ENCODE measurements at regions not wholly inside any gene's neighbourhood (a gene's known extent, or its start where the extent isn't known, plus 50 kb on each side); places are given as distances from the start of the nearest gene placed in this dataset.

- no peaks in the 10 kb centered on the region for H3K9me3 ChIP-seq
- intact Hi-C loops (cut with DNase I) = no loop called here
- H3K36me3 ChIP-seq = no peaks in the 10 kb centered on the region
- H3K4me1 ChIP-seq = no peaks in the 10 kb centered on the region
- H3K4me3 ChIP-seq = no peak overlapping the region
- no peak overlapping the region for H3K27ac ChIP-seq
- DNase-seq (no peak), ATAC-seq (no peak)
- TF ChIP-seq, protein P1, sequence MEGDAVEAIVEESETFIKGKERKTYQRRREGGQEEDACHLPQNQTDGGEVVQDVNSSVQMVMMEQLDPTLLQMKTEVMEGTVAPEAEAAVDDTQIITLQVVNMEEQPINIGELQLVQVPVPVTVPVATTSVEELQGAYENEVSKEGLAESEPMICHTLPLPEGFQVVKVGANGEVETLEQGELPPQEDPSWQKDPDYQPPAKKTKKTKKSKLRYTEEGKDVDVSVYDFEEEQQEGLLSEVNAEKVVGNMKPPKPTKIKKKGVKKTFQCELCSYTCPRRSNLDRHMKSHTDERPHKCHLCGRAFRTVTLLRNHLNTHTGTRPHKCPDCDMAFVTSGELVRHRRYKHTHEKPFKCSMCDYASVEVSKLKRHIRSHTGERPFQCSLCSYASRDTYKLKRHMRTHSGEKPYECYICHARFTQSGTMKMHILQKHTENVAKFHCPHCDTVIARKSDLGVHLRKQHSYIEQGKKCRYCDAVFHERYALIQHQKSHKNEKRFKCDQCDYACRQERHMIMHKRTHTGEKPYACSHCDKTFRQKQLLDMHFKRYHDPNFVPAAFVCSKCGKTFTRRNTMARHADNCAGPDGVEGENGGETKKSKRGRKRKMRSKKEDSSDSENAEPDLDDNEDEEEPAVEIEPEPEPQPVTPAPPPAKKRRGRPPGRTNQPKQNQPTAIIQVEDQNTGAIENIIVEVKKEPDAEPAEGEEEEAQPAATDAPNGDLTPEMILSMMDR (IDR thresholded peaks at IDR 0.05) = no peak
- H3K27me3 ChIP-seq = peaks cover 0 to 63% (median 48%) of the 10 kb centered on the region in 7 donors
- WGBS, 2 donors = 76 to 79% methylated on average over 4 of the region's 4 CpGs
These were observed 204.2 kb downstream of the BMP7 start for GRCh38 chr20:57062241-57062640.

DNA sequence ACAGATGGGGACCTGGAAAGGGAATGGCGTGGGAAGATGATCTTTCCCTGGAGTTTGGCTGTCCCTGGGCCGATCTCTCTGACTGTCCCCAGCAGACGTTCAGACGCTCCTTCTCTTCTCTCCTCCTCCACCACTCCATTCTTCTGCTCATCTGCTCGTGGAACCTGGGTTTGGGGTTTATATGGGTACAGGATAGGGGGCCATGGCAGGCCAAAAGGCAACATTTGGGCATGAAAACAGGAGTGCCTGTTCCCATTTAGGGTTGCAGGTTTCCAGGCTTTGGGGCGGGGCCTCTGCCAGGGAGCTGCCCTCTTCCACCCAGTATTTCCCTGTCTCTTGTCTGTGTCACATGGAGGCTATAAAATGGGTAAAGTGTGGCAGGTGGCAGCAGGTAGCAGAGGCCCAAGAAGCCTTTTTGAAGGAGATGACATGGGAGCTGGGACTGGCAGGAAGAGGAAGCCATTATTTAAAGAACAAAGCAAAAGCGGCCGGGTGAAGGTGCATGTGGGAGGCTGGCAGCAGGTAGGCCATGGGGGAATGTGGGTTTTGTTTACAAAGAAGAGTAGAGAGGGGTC is 203.7 kb downstream of the BMP7 start:
- Histone ChIP-seq H3K4me1 (no peaks in the 10 kb centered on the region), H3K36me3 (no peaks in the 10 kb centered on the region), H3K27me3 (peaks cover 0 to 64% (median 49%) of the 10 kb centered on the region in 7 donors), H3K4me3 (no peak overlapping the region), H3K9me3 (no peaks in the 10 kb centered on the region), H3K27ac (no peak overlapping the region)
- no peak for ATAC-seq
- TF ChIP-seq, protein P1 (IDR thresholded peaks at IDR 0.05) = no peak
- DNase-seq = no peak
- intact Hi-C loops (cut with DNase I) = no loop called here
- 67 to 81% methylated on average over 8 of the region's 8 CpGs for WGBS, 2 donors

- intact Hi-C loops (cut with DNase I) = no loop called here
- Histone ChIP-seq H3K27ac (no peak overlapping the region), H3K36me3 (no peaks in the 10 kb centered on the region), H3K9me3 (no peaks in the 10 kb centered on the region), H3K4me1 (no peaks in the 10 kb centered on the region), H3K4me3 (no peak overlapping the region), H3K27me3 (peaks cover 0 to 69% (median 56%) of the 10 kb centered on the region in 7 donors)
- DNase-seq (no peak), ATAC-seq (no peak)
- 80 to 81% methylated on average over 5 of the region's 5 CpGs for WGBS, 2 donors
- TF ChIP-seq, protein P1 (IDR thresholded peaks at IDR 0.05) = no peak
These were observed 201.6 kb downstream of the BMP7 start for GRCh38 chr20:57064836-57065235.

- Histone ChIP-seq H3K36me3 (no peaks in the 10 kb centered on the region), H3K4me3 (no peak overlapping the region), H3K27ac (no peak overlapping the region), H3K27me3 (peaks cover 0 to 73% (median 56%) of the 10 kb centered on the region in 7 donors), H3K9me3 (no peaks in the 10 kb centered on the region), H3K4me1 (no peaks in the 10 kb centered on the region)
- 16 to 20% methylated on average over 7 of the region's 7 CpGs for WGBS, 2 donors
- ATAC-seq (no peak), DNase-seq (no peak)
- intact Hi-C loops (cut with DNase I) = no loop called here
- TF ChIP-seq, protein P1 (IDR thresholded peaks at IDR 0.05) = no peak
These were observed 200.8 kb downstream of the BMP7 start for GRCh38 chr20:57065646-57066045.
